Liver (tissue), 8 donors: ENCODE measurements at regions not wholly inside any gene's neighbourhood (a gene's known extent, or its start where the extent isn't known, plus 50 kb on each side); places are given as distances from the start of the nearest gene placed in this dataset.

Experiments
- DNase-seq: peaks from one replicate; pipeline ENCODE4 v3.0.0-alpha.2; 2017; ENCODE audit warnings: low spot score
- H3K27ac ChIP-seq, 2 donors: one replicate each; pipeline ENCODE4 v1.7.0; 2013; ENCODE audit warnings: inconsistent platforms in 2 of 2, low read length in 2 of 2, control low read depth in 1 of 2, low read depth in 1 of 2, mild to moderate bottlenecking in 1 of 2
- H3K27me3 ChIP-seq, 4 donors: one replicate each; pipeline versions ENCODE4 v1.6.1 to v1.7.0; 2013; ENCODE audit warnings: low read length in 3 of 4, inconsistent platforms in 1 of 4, mild to moderate bottlenecking in 1 of 4, moderate library complexity in 1 of 4; ENCODE audit not compliant: control insufficient read depth in 4 of 4, insufficient read depth in 4 of 4
- H3K36me3 ChIP-seq, 4 donors: one replicate each; pipeline versions ENCODE4 v1.6.1 to v1.7.0; 2013; ENCODE audit warnings: low read length in 3 of 4, mild to moderate bottlenecking in 3 of 4, low read depth in 1 of 4, moderate library complexity in 1 of 4; ENCODE audit not compliant: control insufficient read depth in 4 of 4, insufficient read depth in 3 of 4
- H3K4me1 ChIP-seq, 4 donors: one replicate each; pipeline versions ENCODE4 v1.6.1 to v1.7.0; 2013; ENCODE audit warnings: low read length in 3 of 4, mild to moderate bottlenecking in 3 of 4, moderate library complexity in 1 of 4; ENCODE audit not compliant: control insufficient read depth in 4 of 4, insufficient read depth in 4 of 4
- H3K4me3 ChIP-seq, 3 donors: one replicate each; pipeline versions ENCODE4 v1.6.1 to v1.7.0; 2013; ENCODE audit warnings: low read length in 3 of 3, control low read depth in 1 of 3, low read depth in 1 of 3, mild to moderate bottlenecking in 1 of 3
- H3K9ac ChIP-seq, 2 donors: one replicate each; pipeline ENCODE4 v1.7.0; 2013; ENCODE audit warnings: low read length in 2 of 2, mild to moderate bottlenecking in 2 of 2, moderate library complexity in 2 of 2, control low read depth in 1 of 2, low read depth in 1 of 2
- H3K9me3 ChIP-seq, 4 donors: one replicate each; pipeline versions ENCODE4 v1.6.1 to v1.7.0; 2013; ENCODE audit warnings: low read length in 3 of 4; ENCODE audit not compliant: control insufficient read depth in 4 of 4
- ATF3 ChIP-seq: IDR thresholded peaks from 2 replicates; pipeline ENCODE4 v1.6.1; 2016; ENCODE audit warnings: antibody characterized with exemption
- CTCF ChIP-seq: fragments of 150-350 bp; IDR thresholded peaks from 2 replicates; pipeline ENCODE4 v1.5.1; 2017; ENCODE audit warnings: improper control_type of control experiment, low read depth, low read length; ENCODE audit not compliant: missing input control
- EGR1 ChIP-seq, 2 donors: IDR thresholded peaks; 2 replicates each; pipeline ENCODE4 v1.6.1; 2016 to 2018; ENCODE audit warnings: antibody characterized with exemption in 2 of 2, low read depth in 2 of 2
- FOXA2 ChIP-seq: IDR thresholded peaks from 2 replicates; pipeline ENCODE4 v1.6.1; 2016; ENCODE audit warnings: antibody characterized with exemption
- GABPA ChIP-seq, 2 donors: IDR thresholded peaks in 1 of 2; conservative IDR thresholded peaks in 1 of 2; 2 replicates each; pipeline ENCODE4 v1.6.1; 2016; ENCODE audit warnings: antibody characterized with exemption in 2 of 2, mild to moderate bottlenecking in 1 of 2, moderate library complexity in 1 of 2
- HNF4A ChIP-seq, 2 donors: conservative IDR thresholded peaks; 2 replicates each; pipeline ENCODE4 v1.6.1; 2016; ENCODE audit warnings: antibody characterized with exemption in 2 of 2, mild to moderate bottlenecking in 2 of 2
- JUND ChIP-seq, 2 donors: IDR thresholded peaks; 2 replicates each; pipeline ENCODE4 v1.6.1; 2016; ENCODE audit warnings: antibody characterized with exemption in 2 of 2
- NR2F2 ChIP-seq: IDR thresholded peaks from 2 replicates; pipeline ENCODE4 v1.6.1; 2016; ENCODE audit warnings: antibody characterized with exemption
- RAD21 ChIP-seq, 2 donors: IDR thresholded peaks; 2 replicates each; pipeline ENCODE4 v1.6.1; 2016; ENCODE audit warnings: antibody characterized with exemption in 2 of 2, mild to moderate bottlenecking in 2 of 2
- RXRA ChIP-seq, 2 donors: IDR thresholded peaks; 2 replicates each; pipeline ENCODE4 v1.6.1; 2017 to 2018; ENCODE audit warnings: antibody characterized with exemption in 2 of 2, mild to moderate bottlenecking in 1 of 2
- SP1 ChIP-seq: IDR thresholded peaks from 2 replicates; pipeline ENCODE4 v1.6.1; 2018; ENCODE audit warnings: antibody characterized with exemption, mild to moderate bottlenecking
- TAF1 ChIP-seq: conservative IDR thresholded peaks from 2 replicates; pipeline ENCODE4 v1.6.1; 2016; ENCODE audit warnings: antibody characterized with exemption, mild to moderate bottlenecking
- YY1 ChIP-seq: IDR thresholded peaks from 2 replicates; pipeline ENCODE4 v1.6.1; 2016; ENCODE audit warnings: antibody characterized with exemption, mild to moderate bottlenecking
- WGBS: extraction: QIAGEN DNeasy Blood & Tissue Kit; methylation state at CpG from one replicate; pipeline ENCODE4 v1.1.7; 2013; 5-methylcytosine and 5-hydroxymethylcytosine counted together
- TF ChIP-seq, protein P1 (sequence below): IDR thresholded peaks from 2 replicates; pipeline ENCODE4 v1.6.1; 2016; ENCODE audit warnings: antibody characterized with exemption, mild to moderate bottlenecking
- TF ChIP-seq, protein P2 (sequence below): IDR thresholded peaks from 2 replicates; pipeline ENCODE4 v1.6.1; 2016; ENCODE audit warnings: antibody characterized with exemption
- TF ChIP-seq, protein P3 (sequence below): IDR thresholded peaks from 2 replicates; pipeline ENCODE4 v1.6.1; 2016; ENCODE audit warnings: antibody characterized with exemption
- donor health status: healthy.
- donor health status: healthy.
- donor health status: healthy.
- donor health status: healthy.
- donor health status: healthy.

- Histone ChIP-seq H3K9me3 (no peaks in the 10 kb centered on the region), H3K9ac (no peak overlapping the region), H3K4me1 (no peaks in the 10 kb centered on the region), H3K27me3 (no peaks in the 10 kb centered on the region), H3K4me3 (no peak overlapping the region), H3K27ac (no peak overlapping the region), H3K36me3 (no peaks in the 10 kb centered on the region)
- 53% methylated on average over 2 of the region's 2 CpGs for WGBS
- no peak for DNase-seq
- TF ChIP-seq RAD21 (IDR thresholded peaks at IDR 0.05) = no peak
- no peak for TF ChIP-seq ATF3
- TF ChIP-seq, protein P1, sequence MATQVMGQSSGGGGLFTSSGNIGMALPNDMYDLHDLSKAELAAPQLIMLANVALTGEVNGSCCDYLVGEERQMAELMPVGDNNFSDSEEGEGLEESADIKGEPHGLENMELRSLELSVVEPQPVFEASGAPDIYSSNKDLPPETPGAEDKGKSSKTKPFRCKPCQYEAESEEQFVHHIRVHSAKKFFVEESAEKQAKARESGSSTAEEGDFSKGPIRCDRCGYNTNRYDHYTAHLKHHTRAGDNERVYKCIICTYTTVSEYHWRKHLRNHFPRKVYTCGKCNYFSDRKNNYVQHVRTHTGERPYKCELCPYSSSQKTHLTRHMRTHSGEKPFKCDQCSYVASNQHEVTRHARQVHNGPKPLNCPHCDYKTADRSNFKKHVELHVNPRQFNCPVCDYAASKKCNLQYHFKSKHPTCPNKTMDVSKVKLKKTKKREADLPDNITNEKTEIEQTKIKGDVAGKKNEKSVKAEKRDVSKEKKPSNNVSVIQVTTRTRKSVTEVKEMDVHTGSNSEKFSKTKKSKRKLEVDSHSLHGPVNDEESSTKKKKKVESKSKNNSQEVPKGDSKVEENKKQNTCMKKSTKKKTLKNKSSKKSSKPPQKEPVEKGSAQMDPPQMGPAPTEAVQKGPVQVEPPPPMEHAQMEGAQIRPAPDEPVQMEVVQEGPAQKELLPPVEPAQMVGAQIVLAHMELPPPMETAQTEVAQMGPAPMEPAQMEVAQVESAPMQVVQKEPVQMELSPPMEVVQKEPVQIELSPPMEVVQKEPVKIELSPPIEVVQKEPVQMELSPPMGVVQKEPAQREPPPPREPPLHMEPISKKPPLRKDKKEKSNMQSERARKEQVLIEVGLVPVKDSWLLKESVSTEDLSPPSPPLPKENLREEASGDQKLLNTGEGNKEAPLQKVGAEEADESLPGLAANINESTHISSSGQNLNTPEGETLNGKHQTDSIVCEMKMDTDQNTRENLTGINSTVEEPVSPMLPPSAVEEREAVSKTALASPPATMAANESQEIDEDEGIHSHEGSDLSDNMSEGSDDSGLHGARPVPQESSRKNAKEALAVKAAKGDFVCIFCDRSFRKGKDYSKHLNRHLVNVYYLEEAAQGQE = no peak
- TF ChIP-seq NR2F2 = no peak
- TF ChIP-seq GABPA (IDR thresholded peaks at IDR 0.05 in 1 of 2, conservative IDR thresholded peaks at IDR 0.05 in 1 of 2) = no peak
- TF ChIP-seq, protein P2, sequence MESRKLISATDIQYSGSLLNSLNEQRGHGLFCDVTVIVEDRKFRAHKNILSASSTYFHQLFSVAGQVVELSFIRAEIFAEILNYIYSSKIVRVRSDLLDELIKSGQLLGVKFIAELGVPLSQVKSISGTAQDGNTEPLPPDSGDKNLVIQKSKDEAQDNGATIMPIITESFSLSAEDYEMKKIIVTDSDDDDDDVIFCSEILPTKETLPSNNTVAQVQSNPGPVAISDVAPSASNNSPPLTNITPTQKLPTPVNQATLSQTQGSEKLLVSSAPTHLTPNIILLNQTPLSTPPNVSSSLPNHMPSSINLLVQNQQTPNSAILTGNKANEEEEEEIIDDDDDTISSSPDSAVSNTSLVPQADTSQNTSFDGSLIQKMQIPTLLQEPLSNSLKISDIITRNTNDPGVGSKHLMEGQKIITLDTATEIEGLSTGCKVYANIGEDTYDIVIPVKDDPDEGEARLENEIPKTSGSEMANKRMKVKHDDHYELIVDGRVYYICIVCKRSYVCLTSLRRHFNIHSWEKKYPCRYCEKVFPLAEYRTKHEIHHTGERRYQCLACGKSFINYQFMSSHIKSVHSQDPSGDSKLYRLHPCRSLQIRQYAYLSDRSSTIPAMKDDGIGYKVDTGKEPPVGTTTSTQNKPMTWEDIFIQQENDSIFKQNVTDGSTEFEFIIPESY = no peak
- no peak for TF ChIP-seq HNF4A (conservative IDR thresholded peaks at IDR 0.05)
- no peak for TF ChIP-seq RXRA (IDR thresholded peaks at IDR 0.05)
- no peak for TF ChIP-seq TAF1
These were observed 1244.6 kb upstream of the SLC10A2 start for GRCh38 chr13:104310861-104311260.

DNA sequence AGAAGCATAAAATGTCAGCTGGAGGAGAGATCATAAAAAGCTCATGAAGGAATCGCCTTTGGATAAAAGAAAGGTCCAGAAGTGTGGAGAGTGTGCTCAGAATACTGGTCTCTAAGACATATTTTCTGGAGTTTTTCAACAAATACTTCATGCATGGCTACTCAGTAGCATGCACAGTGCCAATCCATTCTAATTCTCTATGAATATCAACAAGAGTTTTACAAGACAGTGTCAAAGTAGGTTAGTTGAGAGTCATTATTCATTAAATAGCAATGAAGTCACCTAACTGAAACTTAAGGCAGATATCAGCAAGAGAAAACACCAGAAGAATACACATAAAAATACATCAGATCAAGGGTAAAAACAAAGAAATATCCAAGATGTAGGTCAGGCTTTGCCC is 1243.2 kb upstream of the SLC10A2 start:
- no peaks in the 10 kb centered on the region for H3K9me3 ChIP-seq
- no peaks in the 10 kb centered on the region for H3K4me1 ChIP-seq
- no peaks in the 10 kb centered on the region for H3K36me3 ChIP-seq
- no peaks in the 10 kb centered on the region for H3K27me3 ChIP-seq
- DNase-seq = no peak
- TF ChIP-seq, protein P3, sequence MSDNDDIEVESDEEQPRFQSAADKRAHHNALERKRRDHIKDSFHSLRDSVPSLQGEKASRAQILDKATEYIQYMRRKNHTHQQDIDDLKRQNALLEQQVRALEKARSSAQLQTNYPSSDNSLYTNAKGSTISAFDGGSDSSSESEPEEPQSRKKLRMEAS = no peak
- TF ChIP-seq EGR1 (IDR thresholded peaks at IDR 0.05; ENCODE audit: low read depth in 2 of 2) (no peak), HNF4A (conservative IDR thresholded peaks at IDR 0.05) (no peak), RAD21 (IDR thresholded peaks at IDR 0.05) (no peak), CTCF (no peak), ATF3 (no peak), YY1 (no peak), SP1 (no peak), RXRA (IDR thresholded peaks at IDR 0.05) (no peak), JUND (IDR thresholded peaks at IDR 0.05) (no peak), TAF1 (no peak), NR2F2 (no peak), GABPA (IDR thresholded peaks at IDR 0.05 in 1 of 2, conservative IDR thresholded peaks at IDR 0.05 in 1 of 2) (no peak), FOXA2 (no peak)
- TF ChIP-seq, protein P1 = no peak
- TF ChIP-seq, protein P2 = no peak
- no peak overlapping the region for H3K4me3 ChIP-seq
- 52% methylated on average over 1 of the region's 1 CpG for WGBS
- H3K9ac ChIP-seq = no peak overlapping the region
- H3K27ac ChIP-seq = no peak overlapping the region
